ENCODE measurements at regions not wholly inside any gene's neighbourhood (a gene's known extent, or its start where the extent isn't known, plus 50 kb on each side); places are given as distances from the start of the nearest gene placed in this dataset.
"Not testable (repeated sequence)": the region's sequence is repeated elsewhere in the genome, so short reads cannot be mapped to it uniquely, and the experiment has no call there.

GRCh38 chr11:122404571-122404970 lies 251.0 kb upstream of the UBASH3B start:
- no peak for DNase-seq (ENCODE audit: low spot score)
- Mint-ChIP-seq H3K9me3 (no peaks in the 10 kb centered on the region), H3K4me3 (no peak overlapping the region), H3K36me3 (no peaks in the 10 kb centered on the region), H3K27ac (no peak overlapping the region), H3K4me1 (no peaks in the 10 kb centered on the region), H3K27me3 (ENCODE audit: low read depth) (no peaks in the 10 kb centered on the region)
- TF ChIP-seq, protein P1, sequence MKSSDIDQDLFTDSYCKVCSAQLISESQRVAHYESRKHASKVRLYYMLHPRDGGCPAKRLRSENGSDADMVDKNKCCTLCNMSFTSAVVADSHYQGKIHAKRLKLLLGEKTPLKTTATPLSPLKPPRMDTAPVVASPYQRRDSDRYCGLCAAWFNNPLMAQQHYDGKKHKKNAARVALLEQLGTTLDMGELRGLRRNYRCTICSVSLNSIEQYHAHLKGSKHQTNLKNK (CRISPR knock-in tag; IDR thresholded peaks at IDR 0.05): no peak
- TF ChIP-seq, protein P2, sequence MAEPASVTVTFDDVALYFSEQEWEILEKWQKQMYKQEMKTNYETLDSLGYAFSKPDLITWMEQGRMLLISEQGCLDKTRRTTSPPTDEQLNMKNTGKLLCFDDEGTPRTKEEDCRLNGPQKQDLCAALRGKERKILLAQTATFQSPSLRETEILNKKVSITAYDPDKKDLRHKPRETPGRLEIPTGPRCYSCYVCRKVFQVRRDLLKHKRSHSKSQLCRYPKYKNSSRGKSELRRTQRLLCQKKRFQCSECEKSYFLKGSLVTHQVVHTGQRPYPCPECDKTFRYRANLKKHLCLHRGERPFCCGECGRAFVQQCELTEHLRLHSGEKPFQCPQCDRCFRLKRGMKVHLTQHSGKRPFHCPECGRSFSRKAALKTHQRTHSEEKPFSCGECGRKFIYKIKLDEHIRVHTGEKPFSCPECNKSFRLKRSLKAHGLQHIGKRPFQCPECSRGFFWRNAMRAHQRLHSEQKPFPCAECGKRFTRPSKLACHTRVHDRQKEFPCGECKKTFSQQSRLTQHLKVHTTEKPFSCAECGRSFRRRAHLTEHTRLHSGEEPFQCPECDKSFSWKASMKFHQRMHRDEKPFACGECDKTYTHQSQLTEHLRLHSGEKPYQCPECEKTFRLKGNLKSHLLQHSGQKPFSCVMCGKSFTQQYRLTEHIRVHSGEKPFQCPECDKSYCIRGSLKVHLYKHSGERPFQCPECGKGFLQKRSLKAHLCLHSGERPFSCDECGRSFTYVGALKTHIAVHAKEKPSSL (CRISPR knock-in tag; conservative IDR thresholded peaks at IDR 0.05): no peak
- TF ChIP-seq ZNF121 (CRISPR knock-in tag; IDR thresholded peaks at IDR 0.05) (no peak), KAT7 (CRISPR knock-in tag; IDR thresholded peaks at IDR 0.05; ENCODE audit: borderline replicate concordance) (no peak), ATF1 (CRISPR knock-in tag; IDR thresholded peaks at IDR 0.05) (no peak), HMGA2 (CRISPR knock-in tag; IDR thresholded peaks at IDR 0.05) (no peak), ZNF317 (CRISPR knock-in tag; IDR thresholded peaks at IDR 0.05; ENCODE audit: borderline replicate concordance, low read depth) (no peak)
- TF ChIP-seq, protein P3, sequence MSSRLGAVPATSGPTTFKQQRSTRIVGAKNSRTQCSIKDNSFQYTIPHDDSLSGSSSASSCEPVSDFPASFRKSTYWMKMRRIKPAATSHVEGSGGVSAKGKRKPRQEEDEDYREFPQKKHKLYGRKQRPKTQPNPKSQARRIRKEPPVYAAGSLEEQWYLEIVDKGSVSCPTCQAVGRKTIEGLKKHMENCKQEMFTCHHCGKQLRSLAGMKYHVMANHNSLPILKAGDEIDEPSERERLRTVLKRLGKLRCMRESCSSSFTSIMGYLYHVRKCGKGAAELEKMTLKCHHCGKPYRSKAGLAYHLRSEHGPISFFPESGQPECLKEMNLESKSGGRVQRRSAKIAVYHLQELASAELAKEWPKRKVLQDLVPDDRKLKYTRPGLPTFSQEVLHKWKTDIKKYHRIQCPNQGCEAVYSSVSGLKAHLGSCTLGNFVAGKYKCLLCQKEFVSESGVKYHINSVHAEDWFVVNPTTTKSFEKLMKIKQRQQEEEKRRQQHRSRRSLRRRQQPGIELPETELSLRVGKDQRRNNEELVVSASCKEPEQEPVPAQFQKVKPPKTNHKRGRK (CRISPR knock-in tag; IDR thresholded peaks at IDR 0.05; ENCODE audit: borderline replicate concordance): no peak
- TF ChIP-seq, protein P4, sequence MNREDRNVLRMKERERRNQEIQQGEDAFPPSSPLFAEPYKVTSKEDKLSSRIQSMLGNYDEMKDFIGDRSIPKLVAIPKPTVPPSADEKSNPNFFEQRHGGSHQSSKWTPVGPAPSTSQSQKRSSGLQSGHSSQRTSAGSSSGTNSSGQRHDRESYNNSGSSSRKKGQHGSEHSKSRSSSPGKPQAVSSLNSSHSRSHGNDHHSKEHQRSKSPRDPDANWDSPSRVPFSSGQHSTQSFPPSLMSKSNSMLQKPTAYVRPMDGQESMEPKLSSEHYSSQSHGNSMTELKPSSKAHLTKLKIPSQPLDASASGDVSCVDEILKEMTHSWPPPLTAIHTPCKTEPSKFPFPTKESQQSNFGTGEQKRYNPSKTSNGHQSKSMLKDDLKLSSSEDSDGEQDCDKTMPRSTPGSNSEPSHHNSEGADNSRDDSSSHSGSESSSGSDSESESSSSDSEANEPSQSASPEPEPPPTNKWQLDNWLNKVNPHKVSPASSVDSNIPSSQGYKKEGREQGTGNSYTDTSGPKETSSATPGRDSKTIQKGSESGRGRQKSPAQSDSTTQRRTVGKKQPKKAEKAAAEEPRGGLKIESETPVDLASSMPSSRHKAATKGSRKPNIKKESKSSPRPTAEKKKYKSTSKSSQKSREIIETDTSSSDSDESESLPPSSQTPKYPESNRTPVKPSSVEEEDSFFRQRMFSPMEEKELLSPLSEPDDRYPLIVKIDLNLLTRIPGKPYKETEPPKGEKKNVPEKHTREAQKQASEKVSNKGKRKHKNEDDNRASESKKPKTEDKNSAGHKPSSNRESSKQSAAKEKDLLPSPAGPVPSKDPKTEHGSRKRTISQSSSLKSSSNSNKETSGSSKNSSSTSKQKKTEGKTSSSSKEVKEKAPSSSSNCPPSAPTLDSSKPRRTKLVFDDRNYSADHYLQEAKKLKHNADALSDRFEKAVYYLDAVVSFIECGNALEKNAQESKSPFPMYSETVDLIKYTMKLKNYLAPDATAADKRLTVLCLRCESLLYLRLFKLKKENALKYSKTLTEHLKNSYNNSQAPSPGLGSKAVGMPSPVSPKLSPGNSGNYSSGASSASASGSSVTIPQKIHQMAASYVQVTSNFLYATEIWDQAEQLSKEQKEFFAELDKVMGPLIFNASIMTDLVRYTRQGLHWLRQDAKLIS (CRISPR knock-in tag; IDR thresholded peaks at IDR 0.05; ENCODE audit: borderline replicate concordance): no peak
- CTCF ChIA-PET: interaction anchor here (0.6 kb wide), 1 partner anchor 101 kb away, joined by 5 read pairs; no protein-coding TSS in a partner anchor
- ATAC-seq: no peak
- POLR2A ChIA-PET: no interaction called here

GRCh38 chr11:122401581-122401980 lies 253.9 kb upstream of the UBASH3B start:
- H3K27me3 Mint-ChIP-seq (ENCODE audit: low read depth): not testable (repeated sequence)

GRCh38 chr11:122399375-122399774 lies 256.1 kb upstream of the UBASH3B start:
- DNase-seq (ENCODE audit: low spot score) (no peak), ATAC-seq (no peak)
- ChIA-PET POLR2A (no interaction called here), CTCF (no interaction called here)
- H3K36me3 Mint-ChIP-seq: no peaks in the 10 kb centered on the region
- H3K4me3 Mint-ChIP-seq: no peak overlapping the region
- H3K27me3 Mint-ChIP-seq (ENCODE audit: low read depth): no peaks in the 10 kb centered on the region
- no peaks in the 10 kb centered on the region for H3K9me3 Mint-ChIP-seq
- no peak overlapping the region for H3K27ac Mint-ChIP-seq
- H3K4me1 Mint-ChIP-seq: no peaks in the 10 kb centered on the region
- TF ChIP-seq ATF1 (CRISPR knock-in tag; IDR thresholded peaks at IDR 0.05) (no peak), ZSCAN18 (CRISPR knock-in tag; IDR thresholded peaks at IDR 0.05) (no peak), ZNF138 (CRISPR knock-in tag; conservative IDR thresholded peaks at IDR 0.05) (no peak)
- TF ChIP-seq, protein P2 (CRISPR knock-in tag; conservative IDR thresholded peaks at IDR 0.05): no peak
- TF ChIP-seq, protein P5, sequence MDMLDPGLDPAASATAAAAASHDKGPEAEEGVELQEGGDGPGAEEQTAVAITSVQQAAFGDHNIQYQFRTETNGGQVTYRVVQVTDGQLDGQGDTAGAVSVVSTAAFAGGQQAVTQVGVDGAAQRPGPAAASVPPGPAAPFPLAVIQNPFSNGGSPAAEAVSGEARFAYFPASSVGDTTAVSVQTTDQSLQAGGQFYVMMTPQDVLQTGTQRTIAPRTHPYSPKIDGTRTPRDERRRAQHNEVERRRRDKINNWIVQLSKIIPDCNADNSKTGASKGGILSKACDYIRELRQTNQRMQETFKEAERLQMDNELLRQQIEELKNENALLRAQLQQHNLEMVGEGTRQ (CRISPR knock-in tag; IDR thresholded peaks at IDR 0.05): no peak
- TF ChIP-seq, protein P6, sequence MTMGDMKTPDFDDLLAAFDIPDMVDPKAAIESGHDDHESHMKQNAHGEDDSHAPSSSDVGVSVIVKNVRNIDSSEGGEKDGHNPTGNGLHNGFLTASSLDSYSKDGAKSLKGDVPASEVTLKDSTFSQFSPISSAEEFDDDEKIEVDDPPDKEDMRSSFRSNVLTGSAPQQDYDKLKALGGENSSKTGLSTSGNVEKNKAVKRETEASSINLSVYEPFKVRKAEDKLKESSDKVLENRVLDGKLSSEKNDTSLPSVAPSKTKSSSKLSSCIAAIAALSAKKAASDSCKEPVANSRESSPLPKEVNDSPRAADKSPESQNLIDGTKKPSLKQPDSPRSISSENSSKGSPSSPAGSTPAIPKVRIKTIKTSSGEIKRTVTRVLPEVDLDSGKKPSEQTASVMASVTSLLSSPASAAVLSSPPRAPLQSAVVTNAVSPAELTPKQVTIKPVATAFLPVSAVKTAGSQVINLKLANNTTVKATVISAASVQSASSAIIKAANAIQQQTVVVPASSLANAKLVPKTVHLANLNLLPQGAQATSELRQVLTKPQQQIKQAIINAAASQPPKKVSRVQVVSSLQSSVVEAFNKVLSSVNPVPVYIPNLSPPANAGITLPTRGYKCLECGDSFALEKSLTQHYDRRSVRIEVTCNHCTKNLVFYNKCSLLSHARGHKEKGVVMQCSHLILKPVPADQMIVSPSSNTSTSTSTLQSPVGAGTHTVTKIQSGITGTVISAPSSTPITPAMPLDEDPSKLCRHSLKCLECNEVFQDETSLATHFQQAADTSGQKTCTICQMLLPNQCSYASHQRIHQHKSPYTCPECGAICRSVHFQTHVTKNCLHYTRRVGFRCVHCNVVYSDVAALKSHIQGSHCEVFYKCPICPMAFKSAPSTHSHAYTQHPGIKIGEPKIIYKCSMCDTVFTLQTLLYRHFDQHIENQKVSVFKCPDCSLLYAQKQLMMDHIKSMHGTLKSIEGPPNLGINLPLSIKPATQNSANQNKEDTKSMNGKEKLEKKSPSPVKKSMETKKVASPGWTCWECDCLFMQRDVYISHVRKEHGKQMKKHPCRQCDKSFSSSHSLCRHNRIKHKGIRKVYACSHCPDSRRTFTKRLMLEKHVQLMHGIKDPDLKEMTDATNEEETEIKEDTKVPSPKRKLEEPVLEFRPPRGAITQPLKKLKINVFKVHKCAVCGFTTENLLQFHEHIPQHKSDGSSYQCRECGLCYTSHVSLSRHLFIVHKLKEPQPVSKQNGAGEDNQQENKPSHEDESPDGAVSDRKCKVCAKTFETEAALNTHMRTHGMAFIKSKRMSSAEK (CRISPR knock-in tag; IDR thresholded peaks at IDR 0.05; ENCODE audit: borderline replicate concordance): no peak

More at GRCh38 chr11:122401581-122401980, 253.9 kb upstream of the UBASH3B start:
- H3K4me3 Mint-ChIP-seq; ATAC-seq; H3K27ac Mint-ChIP-seq; H3K4me1 Mint-ChIP-seq; CTCF ChIA-PET; H3K36me3 Mint-ChIP-seq; H3K9me3 Mint-ChIP-seq; DNase-seq (ENCODE audit: low spot score); POLR2A ChIA-PET: not testable (repeated sequence)

All from WTC11 (cell line).